Ascending aorta (tissue), 2 donors: ENCODE measurements at regions not wholly inside any gene's neighbourhood (a gene's known extent, or its start where the extent isn't known, plus 50 kb on each side); places are given as distances from the start of the nearest gene placed in this dataset.
"Not testable (repeated sequence)": the region's sequence is repeated elsewhere in the genome, so short reads cannot be mapped to it uniquely, and the experiment has no call there.

ENCODE experiments used
- DNase-seq, 2 donors: peaks; one replicate each; pipeline ENCODE4 v3.0.0-alpha.2; 2019; ENCODE audit warnings: low spot score in 2 of 2
- H3K27ac ChIP-seq, 2 donors: fragments of 200-600 bp; sonication (generic); one replicate each; pipeline ENCODE4 v1.5.1; 2016 to 2017; ENCODE audit warnings: mild to moderate bottlenecking in 1 of 2
- H3K27me3 ChIP-seq: fragments of 200-600 bp; sonication (generic); one replicate; pipeline ENCODE4 v1.5.1; 2017
- H3K36me3 ChIP-seq, 2 donors: fragments of 200-600 bp; sonication (generic); one replicate each; pipeline ENCODE4 v1.5.1; 2016
- H3K4me1 ChIP-seq, 2 donors: fragments of 200-600 bp; sonication (generic); one replicate each; pipeline ENCODE4 v1.5.1; 2016 to 2017; ENCODE audit warnings: mild to moderate bottlenecking in 1 of 2
- H3K4me3 ChIP-seq, 2 donors: fragments of 200-600 bp; sonication (generic); one replicate each; pipeline ENCODE4 v1.5.1; 2016 to 2017; ENCODE audit warnings: mild to moderate bottlenecking in 1 of 2
- H3K9me3 ChIP-seq, 2 donors: fragments of 200-600 bp; sonication (generic); one replicate each; pipeline ENCODE4 v1.5.1; 2016
- CTCF ChIP-seq, 3 experiments: fragments of 200-600 bp in 2 of 3; fragments of 450-650 bp in 1 of 3; sonication (generic) in 2 of 3; IDR thresholded peaks; one replicate each; pipeline ENCODE4 v1.5.1; 2016 to 2019; ENCODE audit warnings: antibody characterized with exemption in 3 of 3, mild to moderate bottlenecking in 1 of 3, moderate library complexity in 1 of 3
- intact Hi-C: fragments of 100-400 bp; cut with DNase I; formaldehyde crosslinking; loops from one replicate; pipeline ENCODE4 v1.15.1; 2023

GRCh38 chr2:147141930-147142329, 702.9 kb upstream of the ACVR2A start:
- intact Hi-C loops = no loop called here
- DNase-seq = no peak
- Histone ChIP-seq H3K4me1 (no peaks in the 10 kb centered on the region), H3K27ac (no peak overlapping the region), H3K4me3 (no peak overlapping the region), H3K27me3 (no peaks in the 10 kb centered on the region), H3K36me3 (no peaks in the 10 kb centered on the region), H3K9me3 (no peaks in the 10 kb centered on the region)
- TF ChIP-seq CTCF (IDR thresholded peaks at IDR 0.05) = no peak

DNA sequence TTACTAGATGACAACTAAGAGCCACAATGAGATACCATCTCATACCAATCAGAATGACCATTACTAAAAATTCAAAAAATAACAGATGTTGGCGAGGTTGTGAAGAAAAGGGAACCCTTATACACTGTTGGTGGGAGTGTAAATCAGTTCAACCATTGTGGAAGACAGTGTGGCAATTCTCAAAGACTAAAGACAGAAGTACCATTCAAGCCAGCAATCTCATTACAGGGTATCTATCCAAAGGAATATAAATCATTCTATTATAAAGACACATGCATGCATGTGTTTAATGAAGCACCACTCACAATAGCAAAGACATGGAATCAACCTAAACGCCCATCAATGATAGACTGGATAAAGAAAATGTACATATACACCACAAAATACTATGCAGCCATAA, 705.1 kb upstream of the ACVR2A start:
- H3K9me3 ChIP-seq, H3K36me3 ChIP-seq, H3K4me3 ChIP-seq, DNase-seq, H3K4me1 ChIP-seq, intact Hi-C loops, H3K27me3 ChIP-seq, H3K27ac ChIP-seq: not testable (repeated sequence)

- DNase-seq = no peak
- intact Hi-C loops = no loop called here
These were observed 707.1 kb upstream of the ACVR2A start for GRCh38 chr2:147137711-147138110.

DNA sequence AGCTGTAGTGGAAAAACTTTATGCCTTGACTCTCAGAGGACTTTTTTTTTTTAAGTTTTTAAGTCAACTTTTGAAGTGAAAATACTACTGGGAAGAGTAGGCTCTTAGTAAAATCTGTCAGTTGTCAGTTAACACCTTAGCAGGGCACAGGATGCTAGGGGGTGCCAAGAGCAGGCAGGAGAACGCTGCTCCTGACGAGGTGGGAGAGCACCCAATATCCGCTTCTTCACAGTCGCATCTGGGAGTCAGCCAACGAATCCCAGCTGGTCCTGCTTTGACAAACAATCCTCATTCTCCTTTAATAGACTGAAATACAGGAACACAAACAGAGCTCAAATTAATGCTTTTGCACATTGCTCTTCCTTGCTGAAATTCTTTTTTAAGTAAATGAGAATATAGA, 709.5 kb upstream of the ACVR2A start:
- no peaks in the 10 kb centered on the region for H3K27me3 ChIP-seq
- intact Hi-C loops = no loop called here
- no peaks in the 10 kb centered on the region for H3K9me3 ChIP-seq

More at GRCh38 chr2:147137711-147138110, 707.1 kb upstream of the ACVR2A start:
- Histone ChIP-seq H3K27me3 (no peaks in the 10 kb centered on the region), H3K4me1 (no peaks in the 10 kb centered on the region), H3K9me3 (no peaks in the 10 kb centered on the region), H3K4me3 (no peak overlapping the region), H3K36me3 (no peaks in the 10 kb centered on the region), H3K27ac (no peak overlapping the region)
- no peak for TF ChIP-seq CTCF (IDR thresholded peaks at IDR 0.05)

GRCh38 chr2:147133286-147133908, 711.4 kb upstream of the ACVR2A start:
- H3K9me3 ChIP-seq = no peaks in the 10 kb centered on the region
- H3K4me3 ChIP-seq = no peak overlapping the region
- intact Hi-C loops = no loop called here
- no peak overlapping the region for H3K27ac ChIP-seq
- no peaks in the 10 kb centered on the region for H3K4me1 ChIP-seq
- no peak for DNase-seq
- no peaks in the 10 kb centered on the region for H3K27me3 ChIP-seq
- no peaks in the 10 kb centered on the region for H3K36me3 ChIP-seq
- TF ChIP-seq CTCF (IDR thresholded peaks at IDR 0.05) = no peak

More for the DNA sequence above, 709.5 kb upstream of the ACVR2A start:
- TF ChIP-seq CTCF (IDR thresholded peaks at IDR 0.05) = no peak
- Histone ChIP-seq H3K4me1 (no peaks in the 10 kb centered on the region), H3K36me3 (no peaks in the 10 kb centered on the region), H3K27ac (no peak overlapping the region), H3K4me3 (no peak overlapping the region)
- no peak for DNase-seq

GRCh38 chr2:147125145-147125544, 719.7 kb upstream of the ACVR2A start:
- H3K4me1 ChIP-seq = no peaks in the 10 kb centered on the region
- no peaks in the 10 kb centered on the region for H3K9me3 ChIP-seq
- DNase-seq = no peak
- no peak overlapping the region for H3K4me3 ChIP-seq
- H3K36me3 ChIP-seq = no peaks in the 10 kb centered on the region
- intact Hi-C loops = no loop called here
- no peak for TF ChIP-seq CTCF (IDR thresholded peaks at IDR 0.05)
- H3K27ac ChIP-seq = no peak overlapping the region
- no peaks in the 10 kb centered on the region for H3K27me3 ChIP-seq
